GM18498 (cell line): ENCODE measurements at regions not wholly inside any gene's neighbourhood (a gene's known extent, or its start where the extent isn't known, plus 50 kb on each side); places are given as distances from the start of the nearest gene placed in this dataset.
"Not testable (repeated sequence)": the region's sequence is repeated elsewhere in the genome, so short reads cannot be mapped to it uniquely, and the experiment has no call there.

Source experiments
- ATAC-seq: cut with Tn5 transposase; IDR thresholded peaks from one replicate; pipeline ENCODE4 v1.9.1; 2021; ENCODE audit warnings: mild to moderate bottlenecking, moderate library complexity; ENCODE audit not compliant: unreplicated experiment

- ATAC-seq = no peak
Measured at GRCh38 chr3:8296461-8296860, 205.2 kb upstream of the LMCD1 start.

GRCh38 chr3:8298021-8298954 is 203.3 kb upstream of the LMCD1 start:
- ATAC-seq = no peak

GRCh38 chr3:8301977-8302735 is 199.5 kb upstream of the LMCD1 start:
- no peak for ATAC-seq

GRCh38 chr3:8303466-8303865 is 198.2 kb upstream of the LMCD1 start:
- no peak for ATAC-seq

- ATAC-seq = no peak
Measured at GRCh38 chr3:8305371-8305770, 196.3 kb upstream of the LMCD1 start.

- no peak for ATAC-seq
Measured at GRCh38 chr3:8307545-8308110, 194.0 kb upstream of the LMCD1 start.

- no peak for ATAC-seq
Measured at GRCh38 chr3:8311321-8311720, 190.3 kb upstream of the LMCD1 start.

GRCh38 chr3:8312685-8313084 is 188.9 kb upstream of the LMCD1 start:
- ATAC-seq = no peak

GRCh38 chr3:8313560-8314267 is 187.9 kb upstream of the LMCD1 start:
- ATAC-seq = no peak

GRCh38 chr3:8315526-8315925 is 186.1 kb upstream of the LMCD1 start:
- ATAC-seq = not testable (repeated sequence)

- ATAC-seq = no peak
Measured at GRCh38 chr3:8317661-8318649, 183.7 kb upstream of the LMCD1 start.

GRCh38 chr3:8319935-8320634 is 181.5 kb upstream of the LMCD1 start:
- ATAC-seq = no peak

GRCh38 chr3:8320711-8321458 is 180.7 kb upstream of the LMCD1 start:
- ATAC-seq = no peak

- ATAC-seq = peak; percentile 89
Measured at GRCh38 chr3:8324747-8325146, 176.9 kb upstream of the LMCD1 start.

- ATAC-seq = no peak
Measured at GRCh38 chr3:8325306-8325705, 176.3 kb upstream of the LMCD1 start.

- ATAC-seq = not testable (repeated sequence)
Measured at GRCh38 chr3:8325833-8326232, 175.8 kb upstream of the LMCD1 start.

GRCh38 chr3:8327739-8328138 is 173.9 kb upstream of the LMCD1 start:
- no peak for ATAC-seq

- no peak for ATAC-seq
Measured at GRCh38 chr3:8328967-8329366, 172.7 kb upstream of the LMCD1 start.

GRCh38 chr3:8329598-8329997 is 172.0 kb upstream of the LMCD1 start:
- ATAC-seq = no peak
